Astrocyte of the spinal cord (primary cell): ENCODE measurements at regions not wholly inside any gene's neighbourhood (a gene's known extent, or its start where the extent isn't known, plus 50 kb on each side); places are given as distances from the start of the nearest gene placed in this dataset.

ENCODE experiments used
- DNase-seq: peaks from one replicate; pipeline ENCODE4 v3.0.0; 2011; ENCODE audit warnings: low read depth, low spot score
- H3K4me3 ChIP-seq: 2 replicates; pipeline ENCODE4 v1.5.1; 2011; ENCODE audit warnings: low read depth, mild to moderate bottlenecking, low read length, moderate library complexity
- in situ Hi-C: cut with HindIII; loops from 2 replicates; pipeline ENCODE4 v1.10.0; 2017; ENCODE audit warnings: low sequenced_read_pairs
- TF ChIP-seq, protein P1 (sequence below): IDR thresholded peaks from 2 replicates; pipeline ENCODE4 v1.5.1; 2012; ENCODE audit warnings: low read depth, mild to moderate bottlenecking, low read length, inconsistent platforms

DNA sequence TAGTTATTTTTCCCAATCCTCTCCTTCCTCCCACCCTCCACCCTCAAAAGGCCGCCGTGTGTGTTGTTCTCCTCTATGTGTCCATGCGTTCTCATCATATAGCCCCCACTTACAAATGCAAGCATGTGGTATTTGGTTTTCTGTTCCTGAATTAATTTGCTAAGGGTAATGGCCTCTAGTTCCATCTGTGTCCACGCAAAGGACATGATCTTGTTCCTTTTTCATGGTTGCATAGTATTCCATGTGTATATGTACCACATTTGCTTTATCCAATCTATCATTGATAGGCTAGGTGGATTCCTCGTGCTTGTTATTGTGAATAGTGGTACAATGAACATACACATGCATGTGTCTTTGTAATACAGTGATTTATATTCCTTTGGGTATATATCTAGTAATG is 1193.7 kb downstream of the RPA4 start:
- no peak for DNase-seq
- H3K4me3 ChIP-seq, result no peak overlapping the region
- in situ Hi-C loops, result no loop called here
- TF ChIP-seq, protein P1, sequence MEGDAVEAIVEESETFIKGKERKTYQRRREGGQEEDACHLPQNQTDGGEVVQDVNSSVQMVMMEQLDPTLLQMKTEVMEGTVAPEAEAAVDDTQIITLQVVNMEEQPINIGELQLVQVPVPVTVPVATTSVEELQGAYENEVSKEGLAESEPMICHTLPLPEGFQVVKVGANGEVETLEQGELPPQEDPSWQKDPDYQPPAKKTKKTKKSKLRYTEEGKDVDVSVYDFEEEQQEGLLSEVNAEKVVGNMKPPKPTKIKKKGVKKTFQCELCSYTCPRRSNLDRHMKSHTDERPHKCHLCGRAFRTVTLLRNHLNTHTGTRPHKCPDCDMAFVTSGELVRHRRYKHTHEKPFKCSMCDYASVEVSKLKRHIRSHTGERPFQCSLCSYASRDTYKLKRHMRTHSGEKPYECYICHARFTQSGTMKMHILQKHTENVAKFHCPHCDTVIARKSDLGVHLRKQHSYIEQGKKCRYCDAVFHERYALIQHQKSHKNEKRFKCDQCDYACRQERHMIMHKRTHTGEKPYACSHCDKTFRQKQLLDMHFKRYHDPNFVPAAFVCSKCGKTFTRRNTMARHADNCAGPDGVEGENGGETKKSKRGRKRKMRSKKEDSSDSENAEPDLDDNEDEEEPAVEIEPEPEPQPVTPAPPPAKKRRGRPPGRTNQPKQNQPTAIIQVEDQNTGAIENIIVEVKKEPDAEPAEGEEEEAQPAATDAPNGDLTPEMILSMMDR, result no peak

DNA sequence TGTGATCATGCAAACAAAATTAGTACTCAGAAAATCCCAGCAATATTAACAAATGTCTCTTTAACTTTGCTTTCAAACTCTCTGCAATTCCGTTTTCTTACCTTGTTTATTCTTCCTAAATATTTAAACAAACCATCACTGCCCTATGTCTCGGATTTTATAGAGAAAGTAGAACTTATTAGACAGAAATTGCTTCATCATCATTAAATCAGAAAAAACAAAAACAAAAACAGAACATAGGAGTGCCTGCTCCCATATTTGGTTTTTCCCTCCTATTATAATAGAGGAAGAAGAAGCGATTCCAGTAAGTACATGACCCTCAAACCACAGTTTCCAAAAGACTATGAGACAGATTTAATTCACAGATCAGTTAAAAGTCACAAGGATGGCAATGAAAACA is 1228.0 kb downstream of the RPA4 start:
- in situ Hi-C loops, result no loop called here
- TF ChIP-seq, protein P1, result no peak

DNA sequence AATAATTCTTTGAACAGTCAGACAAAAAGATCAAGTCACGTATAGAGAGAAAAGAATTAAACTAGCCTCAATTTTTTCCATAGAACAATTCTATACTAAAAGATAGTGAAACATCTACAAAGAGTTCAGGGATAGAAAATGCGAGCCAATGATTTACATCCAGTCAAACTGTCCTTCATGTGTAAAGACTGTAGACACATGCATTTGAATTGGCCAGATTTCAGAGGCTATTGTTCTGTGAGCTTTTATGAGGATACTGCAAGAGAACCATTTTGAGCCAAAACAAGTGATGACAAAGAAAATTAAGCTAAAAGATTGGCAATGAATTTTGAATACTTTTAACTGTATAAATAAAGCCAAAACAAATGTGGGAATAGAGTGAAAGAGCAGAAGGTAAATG is 1230.3 kb downstream of the RPA4 start:
- no peak overlapping the region for H3K4me3 ChIP-seq
- TF ChIP-seq, protein P1, result no peak
- in situ Hi-C loops, result no loop called here
- no peak for DNase-seq

More for the DNA sequence above, 1228.0 kb downstream of the RPA4 start:
- H3K4me3 ChIP-seq, result no peak overlapping the region
- DNase-seq, result no peak

DNA sequence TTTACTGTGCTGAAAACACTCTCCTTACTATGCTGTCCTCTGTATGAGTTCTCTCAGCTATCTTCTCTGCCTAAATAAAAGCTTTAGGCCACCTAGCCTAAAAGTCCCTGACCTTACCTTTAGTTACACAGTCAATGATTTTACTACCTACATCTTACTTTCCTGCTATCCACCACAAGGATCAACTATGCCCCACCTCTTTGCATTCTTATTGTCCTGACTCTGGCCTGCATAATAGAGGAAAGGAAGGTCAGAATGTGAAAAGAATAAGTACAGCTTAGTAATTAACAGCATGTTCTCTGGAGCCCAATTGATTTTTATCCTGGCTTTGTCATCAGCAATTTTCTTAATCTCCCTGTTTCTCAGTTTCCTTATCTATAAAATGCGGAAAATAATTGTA is 1257.8 kb downstream of the RPA4 start:
- no peak overlapping the region for H3K4me3 ChIP-seq
- in situ Hi-C loops, result no loop called here
- DNase-seq, result no peak
- TF ChIP-seq, protein P1, result no peak

DNA sequence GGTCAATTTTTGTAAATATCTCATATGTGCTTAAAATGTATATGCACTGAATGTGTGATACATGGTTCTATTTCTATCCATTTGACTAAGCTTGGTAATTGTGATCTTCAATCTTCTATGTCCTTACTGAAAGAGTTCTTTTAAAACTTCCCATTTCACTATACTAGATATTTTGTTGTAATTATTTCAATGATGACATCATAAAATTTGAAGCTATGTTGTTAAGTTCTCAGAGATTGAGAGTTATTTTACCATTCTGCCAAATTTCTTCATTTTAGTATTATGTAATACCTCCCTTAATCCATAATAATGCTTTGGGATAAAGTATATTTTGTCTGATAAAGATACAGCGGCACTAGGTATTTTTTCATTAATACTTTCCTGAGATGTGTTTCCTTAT is 1307.3 kb downstream of the RPA4 start:
- H3K4me3 ChIP-seq, result no peak overlapping the region
- in situ Hi-C loops, result no loop called here
- no peak for DNase-seq
- TF ChIP-seq, protein P1, result no peak

DNA sequence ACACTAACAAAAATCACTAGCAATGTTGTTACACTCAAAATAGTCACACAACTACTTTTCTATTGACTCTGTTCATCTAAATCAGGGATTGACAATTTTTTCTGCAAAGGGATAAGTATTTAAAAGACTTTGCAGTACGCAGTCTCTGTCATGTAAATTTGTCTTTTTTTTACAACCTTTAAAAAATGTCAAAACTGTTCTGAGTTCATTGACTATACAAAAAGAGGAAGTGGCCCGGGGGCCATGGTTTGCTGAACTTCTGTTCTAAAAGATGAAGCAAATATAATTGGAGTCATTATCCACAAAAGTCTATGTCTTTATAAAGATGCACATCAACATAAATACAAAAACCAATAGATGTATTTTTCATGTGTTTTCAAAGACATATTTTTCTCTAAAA is 1310.3 kb downstream of the RPA4 start:
- in situ Hi-C loops, result no loop called here
- no peak overlapping the region for H3K4me3 ChIP-seq
- DNase-seq, result no peak
- TF ChIP-seq, protein P1, result no peak

DNA sequence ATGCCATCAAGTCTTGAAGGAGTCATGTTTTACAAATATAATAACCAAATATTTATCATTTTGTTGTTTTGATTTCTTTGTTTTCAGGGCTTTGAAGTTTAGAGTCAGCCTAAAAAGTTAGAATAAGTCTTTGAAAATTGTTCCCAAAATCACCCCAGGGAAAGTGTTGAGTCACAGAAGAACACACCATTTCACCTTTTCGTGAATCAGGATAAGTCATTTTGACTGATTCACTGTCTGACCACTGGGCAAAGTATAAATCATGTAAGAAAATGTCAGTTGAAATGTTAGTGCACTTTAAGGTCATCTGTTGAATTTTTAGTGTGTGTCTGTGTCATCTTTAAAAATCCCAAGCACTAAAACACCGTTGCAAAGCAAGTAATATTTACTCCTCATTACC is 1320.1 kb downstream of the RPA4 start:
- H3K4me3 ChIP-seq, result no peak overlapping the region
- in situ Hi-C loops, result no loop called here
- DNase-seq, result no peak
- TF ChIP-seq, protein P1, result no peak
